A673 (cell line): ENCODE measurements at regions not wholly inside any gene's neighbourhood (a gene's known extent, or its start where the extent isn't known, plus 50 kb on each side); places are given as distances from the start of the nearest gene placed in this dataset.

Experiments used
- BruUV-seq: library from RNA; stranded (reverse); fragments of 400-500 nt; replicated peaks from 2 replicates; lab custom pipeline; 2021; lab: Mats Ljungman, UMichigan
- CTCF ChIA-PET: fragments of 300-600 bp; sonication (Branson Sonifier 250); formaldehyde crosslinking; loops from one replicate; lab custom pipeline; 2022; ENCODE audit warnings: antibody characterized with exemption; lab: Charles Lee
- POLR2A ChIA-PET: fragments of 300-600 bp; sonication (Branson Sonifier 250); formaldehyde crosslinking; loops from one replicate; lab custom pipeline; 2022; ENCODE audit warnings: antibody characterized with exemption; ENCODE audit not compliant: low non-redundant PET; lab: Charles Lee
- DNase-seq: peaks from one replicate; pipeline ENCODE4 v3.0.0-alpha.2; 2015; ENCODE audit warnings: low spot score
- H3K27ac ChIP-seq: fragments of 200-600 bp; sonication (generic); 2 replicates; pipeline ENCODE4 v1.5.1; 2016; ENCODE audit warnings: mixed run types, low read depth, mild to moderate bottlenecking, mixed read lengths, antibody characterized with exemption, low read length; ENCODE audit not compliant: poor library complexity, severe bottlenecking
- H3K27me3 ChIP-seq: fragments of 200-600 bp; sonication (generic); replicated peaks from 2 replicates; pipeline ENCODE4 v1.6.1; 2017; ENCODE audit warnings: mixed run types, low read depth, mild to moderate bottlenecking, mixed read lengths, antibody characterized with exemption, low read length; ENCODE audit not compliant: insufficient read depth, poor library complexity
- H3K36me3 ChIP-seq: fragments of 200-600 bp; sonication (generic); 2 replicates; pipeline ENCODE4 v1.6.1; 2016; ENCODE audit warnings: mixed run types, mild to moderate bottlenecking, mixed read lengths, antibody characterized with exemption, low read length; ENCODE audit not compliant: insufficient read depth, poor library complexity, severe bottlenecking
- H3K4me1 ChIP-seq: fragments of 200-600 bp; sonication (generic); 2 replicates; pipeline ENCODE4 v1.6.1; 2017; ENCODE audit warnings: mixed run types, mild to moderate bottlenecking, mixed read lengths, antibody characterized with exemption, low read length; ENCODE audit not compliant: insufficient read depth, poor library complexity, severe bottlenecking
- H3K4me3 ChIP-seq: fragments of 200-600 bp; sonication (generic); 2 replicates; pipeline ENCODE4 v1.5.1; 2016; ENCODE audit warnings: low read depth, mixed run types, mild to moderate bottlenecking, mixed read lengths, low read length; ENCODE audit not compliant: poor library complexity, severe bottlenecking
- H3K9me3 ChIP-seq: fragments of 200-600 bp; sonication (generic); 2 replicates; pipeline ENCODE4 v1.6.1; 2016; ENCODE audit warnings: mixed run types, low read depth, mild to moderate bottlenecking, mixed read lengths, antibody characterized with exemption, low read length; ENCODE audit not compliant: poor library complexity, severe bottlenecking
- EZH2 ChIP-seq: fragments of 200-600 bp; sonication (generic); IDR thresholded peaks from 2 replicates; pipeline ENCODE4 v1.6.1; 2017; ENCODE audit warnings: borderline replicate concordance, low read depth, mild to moderate bottlenecking, mixed read lengths, antibody characterized with exemption, low read length; ENCODE audit not compliant: poor library complexity, severe bottlenecking
- intact Hi-C: fragments of 100-400 bp; cut with micrococcal nuclease; formaldehyde crosslinking; loops from one replicate; pipeline ENCODE4 v1.10.0; 2022; ENCODE audit not compliant: unreplicated experiment
- TF ChIP-seq, protein P1 (sequence below): fragments of 300-800, 200-600 bp; sonication (generic); conservative IDR thresholded peaks from 2 replicates; pipeline ENCODE4 v1.5.1; 2017; ENCODE audit warnings: low read depth, mild to moderate bottlenecking, antibody characterized with exemption, low read length, moderate library complexity, mixed read lengths

DNA sequence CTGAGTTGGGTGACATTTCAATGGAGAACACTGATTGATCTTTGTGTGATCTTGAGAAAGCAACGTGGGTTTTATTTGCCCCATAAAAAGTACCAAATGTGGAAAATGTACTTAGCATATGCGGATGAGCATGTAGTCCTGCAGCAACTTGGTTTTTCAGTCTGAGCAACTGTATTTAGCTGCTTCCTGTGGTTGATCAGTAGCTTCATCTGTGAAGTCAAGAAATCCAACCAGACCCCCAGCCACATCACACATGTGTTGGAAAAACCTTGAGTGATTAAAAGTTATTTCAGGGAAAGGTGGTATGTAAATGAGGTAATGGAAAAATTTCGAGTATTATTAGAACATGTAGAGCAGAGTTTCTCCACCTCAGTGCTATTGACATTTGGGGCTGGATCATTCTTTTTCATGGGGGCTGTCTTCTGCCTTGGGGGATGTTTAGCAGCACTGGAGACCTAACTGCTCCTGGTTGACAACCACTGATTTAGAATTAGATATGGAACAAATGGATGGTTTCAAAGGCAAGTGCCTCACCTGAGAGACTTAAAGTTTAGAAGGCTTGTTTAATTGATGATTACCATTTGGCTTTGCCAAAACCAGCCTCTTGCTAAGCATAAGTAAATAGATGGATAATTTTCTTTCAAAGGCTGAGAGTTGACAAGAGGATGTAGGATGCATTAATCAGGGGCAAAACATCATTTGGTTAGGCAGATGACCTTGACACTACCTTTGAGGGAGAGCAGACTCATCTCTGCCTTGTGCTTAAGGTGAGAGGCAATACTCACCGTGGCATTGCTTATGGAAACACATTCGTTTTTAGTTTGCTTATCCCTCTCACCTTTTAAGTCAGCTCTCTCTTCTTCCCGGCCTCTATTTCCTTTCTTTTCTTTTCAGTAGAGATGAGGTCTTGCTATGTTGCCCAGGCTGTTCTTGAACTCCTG lies 193.0 kb upstream of the RPS6KA3 start:
- H3K27ac ChIP-seq, result no peak overlapping the region
- TF ChIP-seq EZH2, result no peak
- TF ChIP-seq, protein P1, sequence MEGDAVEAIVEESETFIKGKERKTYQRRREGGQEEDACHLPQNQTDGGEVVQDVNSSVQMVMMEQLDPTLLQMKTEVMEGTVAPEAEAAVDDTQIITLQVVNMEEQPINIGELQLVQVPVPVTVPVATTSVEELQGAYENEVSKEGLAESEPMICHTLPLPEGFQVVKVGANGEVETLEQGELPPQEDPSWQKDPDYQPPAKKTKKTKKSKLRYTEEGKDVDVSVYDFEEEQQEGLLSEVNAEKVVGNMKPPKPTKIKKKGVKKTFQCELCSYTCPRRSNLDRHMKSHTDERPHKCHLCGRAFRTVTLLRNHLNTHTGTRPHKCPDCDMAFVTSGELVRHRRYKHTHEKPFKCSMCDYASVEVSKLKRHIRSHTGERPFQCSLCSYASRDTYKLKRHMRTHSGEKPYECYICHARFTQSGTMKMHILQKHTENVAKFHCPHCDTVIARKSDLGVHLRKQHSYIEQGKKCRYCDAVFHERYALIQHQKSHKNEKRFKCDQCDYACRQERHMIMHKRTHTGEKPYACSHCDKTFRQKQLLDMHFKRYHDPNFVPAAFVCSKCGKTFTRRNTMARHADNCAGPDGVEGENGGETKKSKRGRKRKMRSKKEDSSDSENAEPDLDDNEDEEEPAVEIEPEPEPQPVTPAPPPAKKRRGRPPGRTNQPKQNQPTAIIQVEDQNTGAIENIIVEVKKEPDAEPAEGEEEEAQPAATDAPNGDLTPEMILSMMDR, result no peak
- POLR2A ChIA-PET, result no interaction called here
- peaks cover 2% of the 10 kb centered on the region for H3K27me3 ChIP-seq
- no peak for DNase-seq
- CTCF ChIA-PET, result no interaction called here
- no TSS peak for BruUV-seq
- intact Hi-C loops, result no loop called here
- H3K36me3 ChIP-seq, result no peaks in the 10 kb centered on the region
- H3K4me1 ChIP-seq, result no peaks in the 10 kb centered on the region
- no peaks in the 10 kb centered on the region for H3K9me3 ChIP-seq
- no peak overlapping the region for H3K4me3 ChIP-seq

DNA sequence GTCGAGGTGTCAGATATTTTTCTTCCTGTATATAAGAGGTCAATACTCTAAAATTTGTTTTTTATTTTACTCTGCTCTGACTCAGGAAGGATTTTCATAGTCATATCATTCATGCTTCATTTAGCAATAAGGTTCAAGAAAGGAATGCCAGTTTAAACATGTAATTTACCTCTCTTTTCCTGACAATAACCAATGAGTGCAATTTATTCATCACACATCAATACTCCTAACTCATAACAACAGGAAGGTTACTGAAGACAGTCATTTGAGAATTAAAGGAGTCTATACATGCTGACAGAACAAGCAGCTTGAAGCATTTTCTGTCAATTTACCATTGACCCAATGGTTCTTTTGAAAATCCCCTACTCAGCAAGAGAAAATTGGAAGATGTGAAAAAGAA lies 190.3 kb upstream of the RPS6KA3 start:
- intact Hi-C loops, result no loop called here
- no peak for DNase-seq
- Histone ChIP-seq H3K4me3 (no peak overlapping the region), H3K36me3 (no peaks in the 10 kb centered on the region), H3K4me1 (no peaks in the 10 kb centered on the region), H3K27me3 (no peaks in the 10 kb centered on the region), H3K9me3 (no peaks in the 10 kb centered on the region), H3K27ac (no peak overlapping the region)
- BruUV-seq, result no TSS peak
- ChIA-PET POLR2A (no interaction called here), CTCF (interaction anchor here (0.9 kb wide), 1 partner anchor 911 kb away, joined by 3 read pairs; no protein-coding TSS in a partner anchor)
- no peak for TF ChIP-seq EZH2
- TF ChIP-seq, protein P1, result no peak

DNA sequence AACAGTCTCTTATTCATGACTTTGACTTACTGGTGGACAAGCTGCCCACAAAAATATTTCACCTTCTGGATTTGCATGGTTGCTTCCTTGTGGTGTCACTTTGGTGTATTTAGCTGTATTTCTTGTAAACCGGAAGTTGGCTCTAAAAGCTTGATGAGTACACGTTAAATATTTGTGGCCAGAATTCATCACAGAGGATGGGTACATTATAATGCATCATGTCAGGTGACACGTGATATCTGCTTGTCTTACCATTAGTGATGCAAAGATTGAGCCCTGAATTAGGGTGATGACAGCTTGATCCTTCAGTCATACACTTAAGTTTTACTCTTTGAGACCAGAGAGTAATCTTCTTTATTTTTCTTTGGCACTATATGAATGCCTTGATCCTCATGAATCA lies 188.3 kb upstream of the RPS6KA3 start:
- no peak for TF ChIP-seq EZH2
- H3K4me1 ChIP-seq, result no peaks in the 10 kb centered on the region
- no peak overlapping the region for H3K4me3 ChIP-seq
- no peaks in the 10 kb centered on the region for H3K27me3 ChIP-seq
- BruUV-seq, result no TSS peak
- no peak overlapping the region for H3K27ac ChIP-seq
- H3K9me3 ChIP-seq, result no peaks in the 10 kb centered on the region
- H3K36me3 ChIP-seq, result no peaks in the 10 kb centered on the region
- intact Hi-C loops, result no loop called here
- ChIA-PET POLR2A (no interaction called here), CTCF (no interaction called here)
- DNase-seq, result no peak
